H1 (cell line): ENCODE measurements at regions not wholly inside any gene's neighbourhood (a gene's known extent, or its start where the extent isn't known, plus 50 kb on each side); places are given as distances from the start of the nearest gene placed in this dataset.

Experiments
- CTCF ChIA-PET: fragments of 300-600 bp; sonication (Branson Sonifier 250); formaldehyde crosslinking; loops from one replicate; lab custom pipeline; 2021; ENCODE audit not compliant: partially characterized antibody; lab: Charles Lee
- POLR2A ChIA-PET: fragments of 300-600 bp; sonication (Branson Sonifier 250); formaldehyde crosslinking; loops from one replicate; lab custom pipeline; 2021; ENCODE audit warnings: inconsistent platforms; ENCODE audit not compliant: partially characterized antibody; lab: Charles Lee
- DNase-seq, 2 experiments: peaks; one replicate each; pipeline versions ENCODE4 v3.0.0 to v3.0.0-alpha.2; 2010 to 2022; ENCODE audit warnings: low spot score in 2 of 2, low read depth in 1 of 2, mixed read lengths in 1 of 2
- FAIRE-seq: peaks from 2 replicates; lab custom pipeline; 2011; peaks lifted over from hg19 to GRCh38; lab: Jason Lieb, UNC
- H2AFZ ChIP-seq: 2 replicates; pipeline ENCODE4 v1.8.1; 2012; ENCODE audit warnings: low read length, inconsistent platforms
- H2AK5ac ChIP-seq: 2 replicates; pipeline ENCODE4 v1.6.1; 2013; ENCODE audit warnings: low read depth, low read length
- H2BK120ac ChIP-seq: replicated peaks from 2 replicates; pipeline ENCODE3; 2013; ENCODE audit warnings: low read depth, low read length, inconsistent platforms
- H2BK12ac ChIP-seq: 2 replicates; pipeline ENCODE4 v1.6.1; 2013; ENCODE audit warnings: low read depth, low read length
- H2BK15ac ChIP-seq: 2 replicates; pipeline ENCODE4 v1.6.1; 2013; ENCODE audit warnings: low read length
- H2BK20ac ChIP-seq: 2 replicates; pipeline ENCODE4 v1.6.1; 2013; ENCODE audit warnings: low read length
- H2BK5ac ChIP-seq: 2 replicates; pipeline ENCODE4 v1.6.1; 2013; ENCODE audit warnings: low read depth, low read length
- H3K14ac ChIP-seq: 2 replicates; pipeline ENCODE4 v1.6.1; 2013; ENCODE audit warnings: inconsistent platforms; ENCODE audit not compliant: insufficient read length
- H3K18ac ChIP-seq: 2 replicates; pipeline ENCODE4 v1.6.1; 2013; ENCODE audit warnings: low read length; ENCODE audit errors: extremely low read depth
- H3K23ac ChIP-seq: 2 replicates; pipeline ENCODE4 v1.6.1; 2013; ENCODE audit warnings: inconsistent platforms; ENCODE audit not compliant: insufficient read length
- H3K23me2 ChIP-seq: 2 replicates; pipeline ENCODE4 v1.6.1; 2013; ENCODE audit warnings: low read depth, low read length
- H3K27ac ChIP-seq: 2 replicates; pipeline ENCODE4 v1.6.1; 2011; ENCODE audit warnings: low read depth, low read length, inconsistent platforms
- H3K27me3 ChIP-seq, 4 experiments: replicated peaks in 1 of 4; 1 replicate in 1 of 4; 2 replicates in 3 of 4; pipeline versions ENCODE4 v1.6.1 to v1.8.1; 2011 to 2013; ENCODE audit warnings: low read length in 3 of 4, mild to moderate bottlenecking in 3 of 4, inconsistent platforms in 2 of 4, mixed read lengths in 2 of 4, moderate library complexity in 1 of 4; ENCODE audit not compliant: control insufficient read depth in 3 of 4, insufficient read depth in 3 of 4; ENCODE audit errors: extremely low read depth in 1 of 4
- H3K36me3 ChIP-seq, 4 experiments: 2 replicates each; pipeline versions ENCODE4 v1.6.1 to v1.8.1; 2011 to 2013; ENCODE audit warnings: mild to moderate bottlenecking in 4 of 4, low read length in 3 of 4, moderate library complexity in 2 of 4, control low read depth in 1 of 4, inconsistent platforms in 1 of 4; ENCODE audit not compliant: insufficient read depth in 4 of 4, control insufficient read depth in 2 of 4
- H3K4ac ChIP-seq: replicated peaks from 2 replicates; pipeline ENCODE3; 2013; ENCODE audit warnings: low read length, low read depth, mixed read lengths, inconsistent platforms; ENCODE audit not compliant: insufficient read length
- H3K4me1 ChIP-seq, 4 experiments: replicated peaks in 1 of 4; 1 replicate in 1 of 4; 2 replicates in 3 of 4; pipeline versions ENCODE4 v1.6.1 to v1.8.1; 2011 to 2013; ENCODE audit warnings: low read length in 3 of 4, inconsistent platforms in 2 of 4, mixed read lengths in 1 of 4; ENCODE audit not compliant: insufficient read depth in 4 of 4, control insufficient read depth in 3 of 4
- H3K4me2 ChIP-seq, 2 experiments: 2 replicates each; pipeline versions ENCODE4 v1.6.1 to v1.8.1; 2011 to 2013; ENCODE audit warnings: low read depth in 2 of 2, low read length in 2 of 2, control low read depth in 1 of 2, inconsistent platforms in 1 of 2, mild to moderate bottlenecking in 1 of 2; ENCODE audit not compliant: insufficient read depth in 1 of 2
- H3K4me3 ChIP-seq, 4 experiments: fragments of 200-600, 300-600 bp in 1 of 4; sonication (generic), shearing (Covaris generic), sonication (Bioruptor Twin) in 1 of 4; 2 replicates each; pipeline versions ENCODE4 v1.5.1 to v1.8.1; 2011 to 2016; ENCODE audit warnings: low read length in 4 of 4, low read depth in 3 of 4, control low read depth in 2 of 4, inconsistent platforms in 2 of 4, mild to moderate bottlenecking in 2 of 4, mixed read lengths in 1 of 4, moderate library complexity in 1 of 4; ENCODE audit not compliant: insufficient read depth in 2 of 4; ENCODE audit errors: extremely low read depth in 1 of 4
- H3K56ac ChIP-seq: replicated peaks from 2 replicates; pipeline ENCODE3; 2013; ENCODE audit warnings: low read depth, mild to moderate bottlenecking, mixed read lengths, low read length, inconsistent platforms; ENCODE audit not compliant: insufficient read length
- H3K79me1 ChIP-seq: 2 replicates; pipeline ENCODE4 v1.6.1; 2013; ENCODE audit warnings: low read depth, low read length, control low read depth
- H3K79me2 ChIP-seq, 2 experiments: 2 replicates each; pipeline versions ENCODE4 v1.6.1 to v1.8.1; 2012 to 2013; ENCODE audit warnings: low read length in 2 of 2, mild to moderate bottlenecking in 2 of 2, inconsistent platforms in 1 of 2; ENCODE audit not compliant: insufficient read depth in 2 of 2, control insufficient read depth in 1 of 2
- H3K9ac ChIP-seq, 4 experiments: replicated peaks in 1 of 4; 1 replicate in 1 of 4; 2 replicates in 3 of 4; pipeline versions ENCODE4 v1.6.1 to v1.8.1; 2011 to 2013; ENCODE audit warnings: low read depth in 3 of 4, low read length in 3 of 4, control low read depth in 2 of 4, mild to moderate bottlenecking in 2 of 4, moderate library complexity in 2 of 4, inconsistent platforms in 1 of 4; ENCODE audit errors: extremely low read depth in 1 of 4
- H3K9me3 ChIP-seq, 2 experiments: 2 replicates each; pipeline versions ENCODE4 v1.6.1 to v1.8.1; 2012 to 2013; ENCODE audit warnings: mild to moderate bottlenecking in 2 of 2, moderate library complexity in 2 of 2, control low read depth in 1 of 2, inconsistent platforms in 1 of 2, low read depth in 1 of 2, low read length in 1 of 2, mixed read lengths in 1 of 2; ENCODE audit not compliant: insufficient read depth in 2 of 2
- H4K20me1 ChIP-seq, 2 experiments: replicated peaks in 1 of 2; 2 replicates each; pipeline versions ENCODE3 to v1.8.1; 2011 to 2013; ENCODE audit warnings: inconsistent platforms in 2 of 2, low read length in 2 of 2, mild to moderate bottlenecking in 1 of 2; ENCODE audit not compliant: insufficient read depth in 2 of 2, control insufficient read depth in 1 of 2
- H4K5ac ChIP-seq: 2 replicates; pipeline ENCODE4 v1.6.1; 2013; ENCODE audit warnings: low read length, low read depth, mixed read lengths, inconsistent platforms; ENCODE audit not compliant: insufficient read length
- H4K8ac ChIP-seq: 2 replicates; pipeline ENCODE4 v1.8.0; 2013; ENCODE audit warnings: mild to moderate bottlenecking, moderate library complexity, low read length, inconsistent platforms; ENCODE audit not compliant: insufficient read depth; ENCODE audit errors: extremely low read depth
- H4K91ac ChIP-seq: replicated peaks from 2 replicates; pipeline ENCODE3; 2013; ENCODE audit warnings: low read length, mixed read lengths, inconsistent platforms; ENCODE audit not compliant: insufficient read length
- EGR1 ChIP-seq: IDR thresholded peaks from 2 replicates; pipeline ENCODE4 v1.6.1; 2011; ENCODE audit warnings: low read depth, low read length, borderline replicate concordance
- MAFK ChIP-seq: IDR thresholded peaks from 2 replicates; pipeline ENCODE4 v1.6.1; 2012; ENCODE audit warnings: low read depth, mild to moderate bottlenecking, improper control_type of control experiment, low read length
- RBBP5 ChIP-seq: IDR thresholded peaks from 2 replicates; pipeline ENCODE4 v1.7.1; 2012; ENCODE audit warnings: low read depth, mild to moderate bottlenecking, inconsistent platforms, low read length, moderate library complexity, borderline replicate concordance
- SP2 ChIP-seq: IDR thresholded peaks from 2 replicates; pipeline ENCODE4 v1.6.1; 2012; ENCODE audit warnings: mild to moderate bottlenecking, low read length, inconsistent platforms
- WGBS, 2 experiments: shearing (Covaris generic) in 1 of 2; methylation state at CpG; one replicate each; pipeline versions ENCODE4 v1.1.6 to v1.1.7; 2013 to 2015; ENCODE audit warnings: low lambda C conversion rate in 2 of 2, mixed read lengths in 2 of 2, inconsistent platforms in 1 of 2, low coverage in 1 of 2, missing lambda C conversion rate in 1 of 2; ENCODE audit not compliant: insufficient replicate concordance in 2 of 2, insufficient coverage in 1 of 2, insufficient read length in 1 of 2; ENCODE audit errors: extremely low coverage in 1 of 2, missing lambda C conversion rate in 1 of 2; 5-methylcytosine and 5-hydroxymethylcytosine counted together

GRCh38 chr4:27966664-27967063 lies 1106.0 kb downstream of the STIM2 start:
- Histone ChIP-seq H3K56ac (no peak overlapping the region), H3K27ac (no peak overlapping the region), H3K18ac (no peak overlapping the region), H3K79me1 (no peaks in the 10 kb centered on the region), H3K4me3 (no peak overlapping the region), H4K8ac (no peak overlapping the region), H3K79me2 (no peaks in the 10 kb centered on the region), H3K23ac (no peak overlapping the region), H3K23me2 (no peaks in the 10 kb centered on the region), H4K5ac (no peak overlapping the region), H2AFZ (no peak overlapping the region), H3K36me3 (no peaks in the 10 kb centered on the region), H3K27me3 (no peaks in the 10 kb centered on the region), H3K9ac (no peak overlapping the region), H2BK12ac (no peak overlapping the region), H2AK5ac (no peak overlapping the region), H3K9me3 (no peaks in the 10 kb centered on the region), H2BK120ac (no peak overlapping the region), H4K20me1 (no peaks in the 10 kb centered on the region), H2BK15ac (no peak overlapping the region), H3K4me2 (no peak overlapping the region), H4K91ac (no peak overlapping the region), H3K4ac (no peak overlapping the region), H3K14ac (no peak overlapping the region), H2BK20ac (no peak overlapping the region), H2BK5ac (no peak overlapping the region), H3K4me1 (peaks cover 0 to 2% (median 0%) of the 10 kb centered on the region in 4 experiments; a peak in 2 of 7 replicates)
- DNase-seq (no peak), FAIRE-seq (no peak)
- CTCF ChIA-PET, result no interaction called here
- 95% methylated on average over 3 of the region's 3 CpGs; no CpG with 5 or more reads in 1 of the 2 experiments for WGBS, 2 experiments
- TF ChIP-seq MAFK (no peak), RBBP5 (no peak), EGR1 (no peak), SP2 (no peak)
- POLR2A ChIA-PET, result no interaction called here
